B cell (primary cell): ENCODE measurements at regions not wholly inside any gene's neighbourhood (a gene's known extent, or its start where the extent isn't known, plus 50 kb on each side); places are given as distances from the start of the nearest gene placed in this dataset.

Experiments
- EZH2 ChIP-seq: IDR thresholded peaks from 2 replicates; pipeline ENCODE4 v1.6.1; 2012; ENCODE audit warnings: borderline replicate concordance, low read depth, mild to moderate bottlenecking, moderate library complexity, low read length; ENCODE audit not compliant: insufficient read depth, poor library complexity, severe bottlenecking
- TF ChIP-seq, protein P1 (sequence below): fragments of 200-600 bp; IDR thresholded peaks from one replicate; pipeline ENCODE4 v1.8.0; 2022; ENCODE audit warnings: antibody characterized with exemption, mild to moderate bottlenecking

DNA sequence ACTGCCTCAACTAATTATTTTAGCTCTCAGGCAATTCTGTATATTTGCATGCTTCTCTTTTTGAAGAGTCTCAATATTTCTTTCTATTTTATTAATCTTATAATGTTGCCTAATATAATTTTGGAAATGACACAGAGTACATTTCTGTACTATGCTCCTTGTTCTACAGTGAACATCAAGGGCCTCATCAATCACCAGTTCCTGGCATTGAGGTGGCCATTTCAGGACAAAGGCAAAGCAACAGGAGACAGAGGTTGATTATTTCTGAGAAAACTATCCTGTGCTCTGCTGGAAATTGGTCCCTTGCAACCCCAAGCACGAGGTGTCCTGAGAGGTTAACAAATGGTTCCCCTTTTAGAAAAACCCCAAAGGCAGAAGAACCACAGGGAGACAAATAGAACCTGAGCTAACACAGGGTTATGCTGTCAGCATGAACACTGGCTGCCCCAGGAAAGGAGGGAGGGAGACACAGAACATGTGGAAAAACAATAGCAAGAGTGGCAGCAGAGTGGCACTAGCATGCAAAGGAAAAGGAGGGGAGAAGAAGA is 63.9 kb upstream of the VAV3 start:
- TF ChIP-seq, protein P1, sequence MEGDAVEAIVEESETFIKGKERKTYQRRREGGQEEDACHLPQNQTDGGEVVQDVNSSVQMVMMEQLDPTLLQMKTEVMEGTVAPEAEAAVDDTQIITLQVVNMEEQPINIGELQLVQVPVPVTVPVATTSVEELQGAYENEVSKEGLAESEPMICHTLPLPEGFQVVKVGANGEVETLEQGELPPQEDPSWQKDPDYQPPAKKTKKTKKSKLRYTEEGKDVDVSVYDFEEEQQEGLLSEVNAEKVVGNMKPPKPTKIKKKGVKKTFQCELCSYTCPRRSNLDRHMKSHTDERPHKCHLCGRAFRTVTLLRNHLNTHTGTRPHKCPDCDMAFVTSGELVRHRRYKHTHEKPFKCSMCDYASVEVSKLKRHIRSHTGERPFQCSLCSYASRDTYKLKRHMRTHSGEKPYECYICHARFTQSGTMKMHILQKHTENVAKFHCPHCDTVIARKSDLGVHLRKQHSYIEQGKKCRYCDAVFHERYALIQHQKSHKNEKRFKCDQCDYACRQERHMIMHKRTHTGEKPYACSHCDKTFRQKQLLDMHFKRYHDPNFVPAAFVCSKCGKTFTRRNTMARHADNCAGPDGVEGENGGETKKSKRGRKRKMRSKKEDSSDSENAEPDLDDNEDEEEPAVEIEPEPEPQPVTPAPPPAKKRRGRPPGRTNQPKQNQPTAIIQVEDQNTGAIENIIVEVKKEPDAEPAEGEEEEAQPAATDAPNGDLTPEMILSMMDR, result no peak
- no peak for TF ChIP-seq EZH2
